Cardiac muscle cell (in vitro differentiated cells and primary cell): ENCODE measurements at regions not wholly inside any gene's neighbourhood (a gene's known extent, or its start where the extent isn't known, plus 50 kb on each side); places are given as distances from the start of the nearest gene placed in this dataset.

Experiments used
- DNase-seq, 2 donors: peaks; one replicate each; pipeline versions ENCODE4 v3.0.0 to v3.0.0-alpha.2; 2010 to 2017; ENCODE audit warnings: low read depth in 1 of 2, low spot score in 1 of 2
- H3K27ac ChIP-seq: fragments of 200-600 bp; sonication (generic); 2 replicates; pipeline ENCODE4 v1.5.1; 2016
- H3K27me3 ChIP-seq: fragments of 200-600 bp; sonication (generic); 2 replicates; pipeline ENCODE4 v1.6.0; 2016; ENCODE audit warnings: control low read depth
- H3K36me3 ChIP-seq: fragments of 200-600 bp; sonication (generic); 2 replicates; pipeline ENCODE4 v1.5.1; 2016; ENCODE audit warnings: control low read depth
- H3K4me1 ChIP-seq: fragments of 200-600 bp; sonication (generic); 2 replicates; pipeline ENCODE4 v1.8.1; 2017; ENCODE audit warnings: low read depth, mild to moderate bottlenecking, mixed run types
- H3K4me3 ChIP-seq: fragments of 200-600 bp; sonication (generic); 2 replicates; pipeline ENCODE4 v1.5.1; 2016; ENCODE audit warnings: mild to moderate bottlenecking
- H3K9me3 ChIP-seq: fragments of 200-600 bp; sonication (generic); 2 replicates; pipeline ENCODE4 v1.5.1; 2017; ENCODE audit warnings: low read depth, mild to moderate bottlenecking, control low read depth
- CTCF ChIP-seq: IDR thresholded peaks from 2 replicates; pipeline ENCODE4 v1.5.1; 2012; ENCODE audit warnings: low read depth, mild to moderate bottlenecking, low read length

- H3K9me3 ChIP-seq: no peaks in the 10 kb centered on the region
- DNase-seq: no peak
- TF ChIP-seq CTCF: no peak
- H3K27ac ChIP-seq: no peak overlapping the region
- H3K36me3 ChIP-seq: no peaks in the 10 kb centered on the region
- H3K4me3 ChIP-seq: no peak overlapping the region
- no peaks in the 10 kb centered on the region for H3K4me1 ChIP-seq
- no peaks in the 10 kb centered on the region for H3K27me3 ChIP-seq
Observed at GRCh38 chr5:155430192-155430591, 416.6 kb downstream of the KIF4B start.

- DNase-seq: no peak
- Histone ChIP-seq H3K9me3 (no peaks in the 10 kb centered on the region), H3K27me3 (no peaks in the 10 kb centered on the region), H3K4me1 (no peaks in the 10 kb centered on the region), H3K36me3 (no peaks in the 10 kb centered on the region), H3K27ac (no peak overlapping the region), H3K4me3 (no peak overlapping the region)
- no peak for TF ChIP-seq CTCF
Observed at GRCh38 chr5:155434267-155434666, 420.7 kb downstream of the KIF4B start.

- Histone ChIP-seq H3K27ac (no peak overlapping the region), H3K4me3 (no peak overlapping the region), H3K4me1 (no peaks in the 10 kb centered on the region), H3K9me3 (no peaks in the 10 kb centered on the region), H3K27me3 (no peaks in the 10 kb centered on the region), H3K36me3 (no peaks in the 10 kb centered on the region)
- TF ChIP-seq CTCF: no peak
- no peak for DNase-seq
Observed at GRCh38 chr5:155434681-155435080, 421.1 kb downstream of the KIF4B start.

GRCh38 chr5:155441849-155442248 lies 428.3 kb downstream of the KIF4B start:
- Histone ChIP-seq H3K27ac (no peak overlapping the region), H3K36me3 (no peaks in the 10 kb centered on the region), H3K4me3 (no peak overlapping the region), H3K4me1 (no peaks in the 10 kb centered on the region), H3K9me3 (no peaks in the 10 kb centered on the region), H3K27me3 (no peaks in the 10 kb centered on the region)
- no peak for DNase-seq
- TF ChIP-seq CTCF: no peak

- Histone ChIP-seq H3K36me3 (no peaks in the 10 kb centered on the region), H3K9me3 (no peaks in the 10 kb centered on the region), H3K4me1 (no peaks in the 10 kb centered on the region), H3K27ac (no peak overlapping the region), H3K4me3 (no peak overlapping the region), H3K27me3 (no peaks in the 10 kb centered on the region)
- no peak for TF ChIP-seq CTCF
- DNase-seq: no peak
Observed at GRCh38 chr5:155451106-155451505, 437.6 kb downstream of the KIF4B start.

GRCh38 chr5:155455791-155456514 lies 442.4 kb downstream of the KIF4B start:
- Histone ChIP-seq H3K4me1 (no peaks in the 10 kb centered on the region), H3K9me3 (no peaks in the 10 kb centered on the region), H3K27me3 (no peaks in the 10 kb centered on the region), H3K4me3 (no peak overlapping the region), H3K27ac (no peak overlapping the region), H3K36me3 (no peaks in the 10 kb centered on the region)
- no peak for TF ChIP-seq CTCF
- no peak for DNase-seq
